ENCODE measurements at regions not wholly inside any gene's neighbourhood (a gene's known extent, or its start where the extent isn't known, plus 50 kb on each side); places are given as distances from the start of the nearest gene placed in this dataset.

DNA sequence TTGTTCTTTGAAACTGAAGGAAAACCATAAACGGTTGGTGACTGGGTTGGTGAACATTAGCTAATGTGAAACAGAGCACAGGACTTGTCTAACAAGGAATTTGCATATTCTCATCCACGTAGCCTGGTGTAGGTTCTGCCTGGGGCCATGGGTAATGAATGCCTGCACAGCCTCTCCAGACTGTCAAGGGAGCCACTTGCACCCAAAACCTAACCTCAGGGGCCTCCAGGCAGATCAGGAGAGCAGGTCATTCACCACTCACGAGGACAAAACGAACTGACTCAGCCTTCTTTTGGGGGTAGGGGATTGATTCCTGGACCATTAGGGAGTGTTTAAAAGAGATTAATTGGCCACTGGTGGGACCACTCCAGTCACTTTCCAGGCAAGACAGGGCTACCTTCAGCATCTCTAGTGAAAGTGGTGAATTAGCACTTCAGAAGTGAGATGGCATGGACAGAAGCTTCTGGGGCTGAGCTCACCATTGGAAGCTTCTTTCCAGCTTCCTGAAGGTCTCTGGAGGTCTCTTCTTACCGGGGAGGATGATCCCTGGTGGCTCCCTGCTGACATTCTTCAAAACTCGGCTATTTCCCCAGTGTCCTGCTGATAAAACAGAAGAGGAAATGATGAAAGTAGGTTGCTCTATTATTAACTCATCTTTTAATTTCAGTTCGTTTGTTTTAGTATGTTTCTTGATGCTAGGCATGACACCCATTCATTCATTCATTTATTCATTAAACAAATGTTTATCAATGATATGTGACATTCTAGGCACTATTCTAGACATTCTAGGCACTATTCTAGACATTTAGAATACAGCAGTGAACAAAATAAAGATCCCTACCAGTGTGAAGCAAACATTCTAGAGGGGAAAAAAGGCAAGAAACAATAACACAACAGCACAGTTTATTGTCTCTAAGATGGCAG lies 104.5 kb upstream of the LNX1 start:
- Mint-ChIP-seq H3K9me3 (peaks cover 0 to 4% (median 2%) of the 10 kb centered on the region in 7 donors), H3K4me3 (no peak overlapping the region), H3K36me3 (no peaks in the 10 kb centered on the region), H3K4me1 (peaks cover 14% of the 10 kb centered on the region), H3K27ac (peak overlapping the region in 1 of 7 donors; percentile 20), H3K27me3 (ENCODE audit: low read depth in 3 of 3) (no peaks in the 10 kb centered on the region)
- Histone ChIP-seq H3K79me2 (ENCODE audit: insufficient read depth, low read length) (no peaks in the 10 kb centered on the region), H3K27me3 (ENCODE audit: control insufficient read depth in 2 of 2, insufficient read depth in 2 of 2, low read length in 2 of 2) (no peaks in the 10 kb centered on the region), H3K36me3 (replicated peaks in 1 of 2; ENCODE audit: control insufficient read depth in 1 of 2, insufficient read depth in 2 of 2, low read length in 2 of 2) (no peaks in the 10 kb centered on the region), H4K20me1 (ENCODE audit: insufficient read depth, low read length) (no peaks in the 10 kb centered on the region), H3K9ac (ENCODE audit: insufficient read depth, low read length, poor library complexity, severe bottlenecking) (no peak overlapping the region), H3K4me3 (replicated peaks in 1 of 3; ENCODE audit: low read depth in 2 of 3, low read length in 3 of 3) (no peak overlapping the region), H3K4me2 (replicated peaks; ENCODE audit: extremely low read depth, low read length, poor library complexity, severe bottlenecking) (no peak overlapping the region), H2AFZ (ENCODE audit: insufficient read depth, low read depth, low read length, poor library complexity, severe bottlenecking) (peak overlapping the region; percentile 20), H3K4me1 (ENCODE audit: control insufficient read depth in 1 of 2, insufficient read depth in 2 of 2, low read length in 2 of 2) (peaks cover 5 to 9% of the 10 kb centered on the region in 2 donors), H3K9me3 (replicated peaks in 1 of 2; ENCODE audit: control insufficient read depth in 1 of 2, insufficient read depth in 1 of 2, low read length in 2 of 2) (no peaks in the 10 kb centered on the region), H3K27ac (ENCODE audit: low read depth in 1 of 2, low read length in 2 of 2) (no peak overlapping the region)
- TF ChIP-seq, protein P1, sequence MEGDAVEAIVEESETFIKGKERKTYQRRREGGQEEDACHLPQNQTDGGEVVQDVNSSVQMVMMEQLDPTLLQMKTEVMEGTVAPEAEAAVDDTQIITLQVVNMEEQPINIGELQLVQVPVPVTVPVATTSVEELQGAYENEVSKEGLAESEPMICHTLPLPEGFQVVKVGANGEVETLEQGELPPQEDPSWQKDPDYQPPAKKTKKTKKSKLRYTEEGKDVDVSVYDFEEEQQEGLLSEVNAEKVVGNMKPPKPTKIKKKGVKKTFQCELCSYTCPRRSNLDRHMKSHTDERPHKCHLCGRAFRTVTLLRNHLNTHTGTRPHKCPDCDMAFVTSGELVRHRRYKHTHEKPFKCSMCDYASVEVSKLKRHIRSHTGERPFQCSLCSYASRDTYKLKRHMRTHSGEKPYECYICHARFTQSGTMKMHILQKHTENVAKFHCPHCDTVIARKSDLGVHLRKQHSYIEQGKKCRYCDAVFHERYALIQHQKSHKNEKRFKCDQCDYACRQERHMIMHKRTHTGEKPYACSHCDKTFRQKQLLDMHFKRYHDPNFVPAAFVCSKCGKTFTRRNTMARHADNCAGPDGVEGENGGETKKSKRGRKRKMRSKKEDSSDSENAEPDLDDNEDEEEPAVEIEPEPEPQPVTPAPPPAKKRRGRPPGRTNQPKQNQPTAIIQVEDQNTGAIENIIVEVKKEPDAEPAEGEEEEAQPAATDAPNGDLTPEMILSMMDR (IDR thresholded peaks at IDR 0.05), result no peak
- DNase-seq, result no peak
- WGBS (ENCODE audit: insufficient coverage), result no CpG with 5 or more reads among the region's 7 CpGs
- intact Hi-C loops (cut with micrococcal nuclease), result no loop called here

DNA sequence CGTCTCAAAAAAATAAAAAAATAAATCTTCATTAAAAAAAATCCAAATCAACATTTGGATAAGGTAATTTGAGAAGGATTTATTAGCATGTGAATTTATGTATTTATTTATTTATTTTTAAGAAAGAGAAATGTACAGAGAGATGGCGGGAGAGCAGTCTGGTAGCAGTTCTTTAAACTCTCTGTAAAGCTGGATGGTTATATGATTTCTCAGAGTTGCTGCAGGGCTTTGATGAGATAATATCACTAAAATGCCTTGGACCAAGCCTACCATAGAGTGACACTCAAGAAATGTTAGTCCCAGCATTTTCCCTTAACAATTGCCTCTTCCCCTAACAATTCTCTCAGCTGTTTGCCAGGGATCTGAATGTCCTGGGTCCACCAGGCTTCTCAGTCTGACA lies 103.4 kb upstream of the LNX1 start:
- no peaks in the 10 kb centered on the region for H3K36me3 ChIP-seq (replicated peaks in 1 of 2; ENCODE audit: control insufficient read depth in 1 of 2, insufficient read depth in 2 of 2, low read length in 2 of 2)
- Mint-ChIP-seq H3K27ac (no peak overlapping the region), H3K27me3 (ENCODE audit: low read depth in 3 of 3) (peaks cover 0 to 3% (median 2%) of the 10 kb centered on the region in 3 donors), H3K36me3 (no peaks in the 10 kb centered on the region), H3K4me3 (no peak overlapping the region), H3K4me1 (peaks cover 17% of the 10 kb centered on the region), H3K9me3 (peaks cover 0 to 3% (median 0%) of the 10 kb centered on the region in 7 donors)
- peaks cover 5 to 9% of the 10 kb centered on the region in 2 donors for H3K4me1 ChIP-seq (ENCODE audit: control insufficient read depth in 1 of 2, insufficient read depth in 2 of 2, low read length in 2 of 2)
- no peak overlapping the region for H2AFZ ChIP-seq (ENCODE audit: insufficient read depth, low read depth, low read length, poor library complexity, severe bottlenecking)
- no peaks in the 10 kb centered on the region for H4K20me1 ChIP-seq (ENCODE audit: insufficient read depth, low read length)
- H3K27me3 ChIP-seq (ENCODE audit: control insufficient read depth in 2 of 2, insufficient read depth in 2 of 2, low read length in 2 of 2), result no peaks in the 10 kb centered on the region
- TF ChIP-seq, protein P1 (IDR thresholded peaks at IDR 0.05), result no peak
- no peaks in the 10 kb centered on the region for H3K79me2 ChIP-seq (ENCODE audit: insufficient read depth, low read length)
- no peak for DNase-seq
- no peak overlapping the region for H3K4me3 ChIP-seq (replicated peaks in 1 of 3; ENCODE audit: low read depth in 2 of 3, low read length in 3 of 3)
- no CpG with 5 or more reads among the region's 2 CpGs for WGBS (ENCODE audit: insufficient coverage)
- H3K9ac ChIP-seq (ENCODE audit: insufficient read depth, low read length, poor library complexity, severe bottlenecking), result no peak overlapping the region
- intact Hi-C loops (cut with micrococcal nuclease), result no loop called here
- no peak overlapping the region for H3K27ac ChIP-seq (ENCODE audit: low read depth in 1 of 2, low read length in 2 of 2)
- H3K4me2 ChIP-seq (replicated peaks; ENCODE audit: extremely low read depth, low read length, poor library complexity, severe bottlenecking), result no peak overlapping the region
- H3K9me3 ChIP-seq (replicated peaks in 1 of 2; ENCODE audit: control insufficient read depth in 1 of 2, insufficient read depth in 1 of 2, low read length in 2 of 2), result no peaks in the 10 kb centered on the region

Data from CD14-positive monocyte (primary cell).